Common myeloid progenitor, CD34-positive (primary cell): ENCODE measurements at regions not wholly inside any gene's neighbourhood (a gene's known extent, or its start where the extent isn't known, plus 50 kb on each side); places are given as distances from the start of the nearest gene placed in this dataset.
"Not testable (repeated sequence)": the region's sequence is repeated elsewhere in the genome, so short reads cannot be mapped to it uniquely, and the experiment has no call there.

Source experiments
- CTCF ChIA-PET: fragments of 350-600 bp; sonication (Branson Sonifier 250); formaldehyde crosslinking; loops from one replicate; lab custom pipeline; 2021; ENCODE audit warnings: antibody characterized with exemption; lab: Charles Lee
- POLR2A ChIA-PET: fragments of 350-600 bp; sonication (Branson Sonifier 250); formaldehyde crosslinking; loops from one replicate; lab custom pipeline; 2021; ENCODE audit warnings: antibody characterized with exemption; lab: Charles Lee
- DNase-seq, 3 donors: peaks; one replicate each; pipeline versions ENCODE4 v3.0.0 to v3.0.0-alpha.2; 2013
- H3K27ac ChIP-seq, 2 experiments: 1 replicate in 1 of 2; 2 replicates in 1 of 2; pipeline ENCODE4 v1.7.0; 2013; ENCODE audit warnings: inconsistent platforms in 2 of 2, low read length in 2 of 2, mild to moderate bottlenecking in 2 of 2, low read depth in 1 of 2, moderate library complexity in 1 of 2; ENCODE audit not compliant: severe bottlenecking in 2 of 2, insufficient read depth in 1 of 2, poor library complexity in 1 of 2
- H3K27me3 ChIP-seq, 5 experiments: replicated peaks in 2 of 5; 1 replicate in 3 of 5; 2 replicates in 2 of 5; pipeline versions ENCODE4 v1.6.1 to v1.7.0; 2013; ENCODE audit warnings: low read length in 4 of 5, mild to moderate bottlenecking in 2 of 5, moderate library complexity in 2 of 5, inconsistent platforms in 1 of 5; ENCODE audit not compliant: insufficient read depth in 5 of 5, control insufficient read depth in 4 of 5
- H3K36me3 ChIP-seq, 4 experiments: 1 replicate in 2 of 4; 2 replicates in 2 of 4; pipeline versions ENCODE4 v1.6.1 to v1.7.0; 2013; ENCODE audit warnings: low read length in 3 of 4, control low read depth in 1 of 4, mild to moderate bottlenecking in 1 of 4; ENCODE audit not compliant: control insufficient read depth in 4 of 4, insufficient read depth in 4 of 4
- H3K4me1 ChIP-seq, 4 experiments: 1 replicate in 3 of 4; 2 replicates in 1 of 4; pipeline versions ENCODE4 v1.6.1 to v1.7.1; 2013; ENCODE audit warnings: low read length in 3 of 4, mild to moderate bottlenecking in 3 of 4, control low read depth in 1 of 4, inconsistent platforms in 1 of 4, moderate library complexity in 1 of 4; ENCODE audit not compliant: control insufficient read depth in 4 of 4, insufficient read depth in 4 of 4; ENCODE audit errors: control extremely low read depth in 1 of 4
- H3K4me3 ChIP-seq, 7 experiments: 1 replicate in 4 of 7; 2 replicates in 3 of 7; pipeline versions ENCODE4 v1.5.1 to v1.7.0; 2013; ENCODE audit warnings: mild to moderate bottlenecking in 7 of 7, low read length in 6 of 7, moderate library complexity in 6 of 7, inconsistent platforms in 2 of 7, low read depth in 2 of 7, control low read depth in 1 of 7; ENCODE audit not compliant: insufficient read depth in 4 of 7, control insufficient read depth in 1 of 7; ENCODE audit errors: extremely low read depth in 1 of 7
- H3K9me3 ChIP-seq, 5 experiments: 1 replicate in 4 of 5; 2 replicates in 1 of 5; pipeline versions ENCODE4 v1.6.1 to v1.7.1; 2013; ENCODE audit warnings: low read length in 4 of 5, mild to moderate bottlenecking in 2 of 5, inconsistent platforms in 1 of 5, low read depth in 1 of 5, moderate library complexity in 1 of 5; ENCODE audit not compliant: control insufficient read depth in 4 of 5, insufficient read depth in 2 of 5; ENCODE audit errors: control extremely low read depth in 1 of 5
- WGBS: methylation state at CpG from one replicate; pipeline ENCODE4 v1.1.5; 2013; ENCODE audit not compliant: insufficient coverage; 5-methylcytosine and 5-hydroxymethylcytosine counted together

DNA sequence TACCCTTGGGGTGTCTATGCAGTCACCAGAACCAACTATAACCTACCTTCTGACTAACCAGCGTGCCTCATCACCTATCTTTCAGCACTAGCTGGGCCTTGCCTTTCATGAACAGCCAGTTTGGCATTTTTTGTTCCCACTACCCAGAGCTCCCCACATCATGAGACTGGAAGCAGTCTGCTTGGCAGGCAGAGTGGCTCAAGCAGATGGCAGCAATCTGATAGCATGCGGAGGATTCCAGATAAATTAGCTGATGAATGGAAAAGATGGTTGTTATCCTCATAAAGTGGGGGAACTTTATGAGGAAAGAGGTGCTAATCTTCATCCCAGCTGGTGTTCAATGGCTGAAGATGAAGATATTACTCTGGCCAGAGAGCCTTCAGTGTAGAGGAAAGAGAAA is 243.2 kb upstream of the EDA2R start:
- POLR2A ChIA-PET: no interaction called here
- Histone ChIP-seq H3K9me3 (no peaks in the 10 kb centered on the region), H3K36me3 (no peaks in the 10 kb centered on the region), H3K27ac (no peak overlapping the region), H3K4me1 (no peaks in the 10 kb centered on the region), H3K27me3 (no peaks in the 10 kb centered on the region), H3K4me3 (no peak overlapping the region)
- no peak for DNase-seq
- 82% methylated on average over 2 of the region's 2 CpGs for WGBS
- CTCF ChIA-PET: no interaction called here

DNA sequence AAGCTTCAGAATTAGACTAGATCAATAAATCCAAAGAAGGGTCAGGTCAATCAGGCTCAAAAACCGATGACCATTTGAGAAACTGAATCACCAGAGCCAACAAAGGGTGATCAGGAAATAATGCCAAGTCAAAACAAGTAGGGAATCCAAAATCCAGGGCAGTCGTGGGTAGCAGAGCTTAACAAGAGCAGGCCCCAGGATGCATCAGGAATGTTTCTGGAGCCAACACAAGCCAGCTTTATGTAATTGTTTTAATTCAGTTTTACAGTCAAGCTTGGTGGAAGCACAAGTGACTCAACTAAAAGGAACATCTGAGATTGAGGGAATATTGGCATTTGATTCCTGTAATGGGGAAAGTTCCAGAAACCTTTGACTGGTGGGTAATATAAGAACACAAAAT is 237.9 kb upstream of the EDA2R start:
- 47% methylated on average over 2 of the region's 2 CpGs for WGBS

GRCh38 chrX:66872771-66873170 is 233.9 kb upstream of the EDA2R start:
- Histone ChIP-seq H3K27me3 (no peaks in the 10 kb centered on the region), H3K4me1 (no peaks in the 10 kb centered on the region), H3K27ac (no peak overlapping the region), H3K9me3 (no peaks in the 10 kb centered on the region), H3K36me3 (no peaks in the 10 kb centered on the region), H3K4me3 (no peak overlapping the region)
- no peak for DNase-seq
- ChIA-PET POLR2A (no interaction called here), CTCF (no interaction called here)

More for the DNA sequence above, 237.9 kb upstream of the EDA2R start:
- Histone ChIP-seq H3K4me3 (no peak overlapping the region), H3K4me1 (no peaks in the 10 kb centered on the region), H3K36me3 (no peaks in the 10 kb centered on the region), H3K27ac (no peak overlapping the region), H3K27me3 (no peaks in the 10 kb centered on the region), H3K9me3 (no peaks in the 10 kb centered on the region)
- POLR2A ChIA-PET: no interaction called here
- CTCF ChIA-PET: no interaction called here
- no peak for DNase-seq

- Histone ChIP-seq H3K36me3 (no peaks in the 10 kb centered on the region), H3K4me1 (no peaks in the 10 kb centered on the region), H3K27ac (no peak overlapping the region), H3K4me3 (no peak overlapping the region), H3K27me3 (no peaks in the 10 kb centered on the region), H3K9me3 (peaks cover 0 to 3% (median 0%) of the 10 kb centered on the region in 5 experiments)
- WGBS: 83% methylated on average over 1 of the region's 2 CpGs
- POLR2A ChIA-PET: no interaction called here
- CTCF ChIA-PET: no interaction called here
- DNase-seq: no peak
Observed at GRCh38 chrX:66863721-66864120, 224.8 kb upstream of the EDA2R start.

DNA sequence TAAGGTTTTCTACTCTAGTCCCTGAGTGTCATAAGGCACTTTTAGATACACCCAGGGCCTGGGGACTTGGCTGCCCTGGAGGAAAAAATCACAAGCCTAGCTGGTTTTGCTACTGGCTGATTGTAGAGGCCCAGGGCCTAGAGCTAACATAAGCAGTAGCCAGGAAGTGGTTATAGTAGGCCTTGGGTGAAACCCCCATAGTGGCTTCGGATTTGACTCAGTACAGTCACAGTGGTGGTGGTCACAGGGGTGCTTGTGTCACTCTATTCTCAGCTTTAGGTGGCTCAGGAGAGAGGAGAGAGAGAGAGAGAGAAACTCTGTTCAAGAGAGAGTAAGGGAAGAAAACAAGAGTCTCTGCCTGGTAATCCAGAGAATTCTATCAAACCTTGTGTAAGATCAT is 194.5 kb upstream of the EDA2R start:
- Histone ChIP-seq H3K36me3 (no peaks in the 10 kb centered on the region), H3K27me3 (no peaks in the 10 kb centered on the region), H3K9me3 (peaks cover 0 to 7% (median 2%) of the 10 kb centered on the region in 5 experiments), H3K27ac (no peak overlapping the region), H3K4me3 (no peak overlapping the region), H3K4me1 (no peaks in the 10 kb centered on the region)
- POLR2A ChIA-PET: no interaction called here
- WGBS: 86% methylated on average over 1 of the region's 1 CpG
- CTCF ChIA-PET: no interaction called here
- no peak for DNase-seq

- ChIA-PET CTCF (no interaction called here), POLR2A (no interaction called here)
- DNase-seq: no peak
- Histone ChIP-seq H3K4me1 (no peaks in the 10 kb centered on the region), H3K27me3 (no peaks in the 10 kb centered on the region), H3K9me3 (no peaks in the 10 kb centered on the region), H3K27ac (no peak overlapping the region), H3K4me3 (no peak overlapping the region), H3K36me3 (no peaks in the 10 kb centered on the region)
- 60% methylated on average over 1 of the region's 1 CpG for WGBS
Observed at GRCh38 chrX:66815227-66815626, 176.3 kb upstream of the EDA2R start.

- H3K9me3 ChIP-seq, H3K27me3 ChIP-seq, H3K4me3 ChIP-seq, H3K27ac ChIP-seq, CTCF ChIA-PET, H3K36me3 ChIP-seq, DNase-seq, H3K4me1 ChIP-seq, POLR2A ChIA-PET: not testable (repeated sequence)
- WGBS: 80% methylated on average over 4 of the region's 5 CpGs
Observed at GRCh38 chrX:66794514-66794913, 155.6 kb upstream of the EDA2R start.
